Hematopoietic multipotent progenitor cell treated with erythropoietin and hydrocortisone succinate and interleukin-3 and kit ligand, for 15 days (in vitro differentiated cells): ENCODE measurements at regions not wholly inside any gene's neighbourhood (a gene's known extent, or its start where the extent isn't known, plus 50 kb on each side); places are given as distances from the start of the nearest gene placed in this dataset.
"Not testable (repeated sequence)": the region's sequence is repeated elsewhere in the genome, so short reads cannot be mapped to it uniquely, and the experiment has no call there.

Source experiments
- DNase-seq: peaks from one replicate; pipeline ENCODE4 v3.0.0-alpha.2; 2015; ENCODE audit warnings: low spot score

DNA sequence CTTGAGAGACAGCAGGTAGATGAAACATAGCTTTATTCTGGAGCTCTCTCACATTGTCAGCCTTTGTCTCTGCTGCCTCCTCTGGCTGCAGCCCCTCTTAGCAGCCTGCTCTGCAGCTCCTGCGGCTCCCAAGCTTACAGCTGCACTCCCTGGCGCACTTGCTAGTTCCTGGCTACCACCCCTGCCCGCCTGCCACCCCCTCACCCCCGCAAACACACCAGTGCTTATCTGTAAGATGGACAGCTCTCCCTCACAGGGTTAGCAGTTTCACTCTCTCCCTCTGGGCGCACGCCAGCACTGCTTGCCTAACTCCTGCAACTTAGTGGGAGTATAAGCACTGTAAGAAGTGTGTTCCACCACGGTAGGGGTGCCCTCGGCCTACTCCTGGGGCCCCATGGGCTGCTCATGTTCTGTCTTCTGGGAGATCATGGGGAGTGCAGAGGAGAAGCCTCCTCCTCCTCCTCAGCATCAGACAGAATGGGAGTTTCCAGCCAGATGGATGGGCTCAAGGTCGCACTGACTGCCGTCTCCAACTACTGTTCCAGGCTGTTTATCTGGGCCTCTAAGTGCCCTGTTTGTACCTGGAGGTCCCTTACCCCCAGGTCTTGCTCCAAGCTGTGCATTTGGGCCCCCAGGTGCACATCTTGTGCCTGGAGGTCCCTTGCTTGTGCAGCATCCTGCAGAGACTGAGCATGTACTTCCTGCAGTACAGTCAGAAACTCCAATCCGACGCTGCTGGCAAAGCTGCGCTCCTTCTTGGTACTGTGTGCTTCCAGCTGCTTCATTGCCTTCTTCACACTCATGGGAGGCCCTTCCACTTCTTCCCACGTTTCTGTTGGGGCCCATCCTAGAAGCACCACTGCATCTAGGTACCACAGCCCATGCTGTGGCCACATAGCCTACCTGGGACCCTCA lies 1388.1 kb downstream of the AMY1C start:
- DNase-seq = no peak

DNA sequence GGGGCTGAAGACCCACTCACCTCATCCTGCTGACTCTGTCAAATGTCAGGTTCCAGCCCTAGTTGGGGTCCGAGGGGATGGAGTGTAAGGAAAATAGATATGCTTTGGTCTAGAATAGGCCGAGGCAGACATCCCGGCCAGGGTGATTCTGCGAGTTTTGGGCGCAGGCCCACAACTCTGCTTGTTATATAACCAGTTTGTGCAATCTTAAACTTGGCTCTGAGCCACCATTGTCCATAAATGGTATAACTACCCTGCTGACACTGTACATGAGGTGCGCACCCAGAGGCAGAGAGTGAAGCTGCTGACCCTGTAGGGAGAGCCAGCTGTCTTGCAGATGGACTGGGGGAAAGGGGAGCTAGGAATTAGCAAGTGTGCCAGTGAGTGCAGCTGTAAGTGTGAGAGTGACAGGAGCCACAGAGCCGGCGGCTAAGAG lies 1388.8 kb downstream of the AMY1C start:
- DNase-seq = no peak

DNA sequence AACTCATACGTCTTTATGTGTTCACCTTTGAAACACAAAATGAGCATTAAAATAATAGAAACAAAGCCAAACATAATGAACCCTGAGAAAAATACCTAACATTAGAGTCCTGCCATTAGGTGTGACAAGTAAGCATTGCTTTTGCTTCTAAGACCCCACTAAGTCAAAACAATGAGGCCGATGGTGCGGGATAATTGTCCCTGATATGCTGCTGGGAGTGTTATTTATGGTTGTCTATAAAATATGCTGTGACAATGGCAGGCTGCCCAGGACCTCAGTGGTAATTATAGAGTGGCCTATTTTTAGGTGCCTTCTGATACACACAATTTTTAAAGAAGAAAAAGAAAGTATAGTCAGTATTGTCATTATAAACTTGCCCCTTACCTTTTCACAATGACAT lies 1423.1 kb downstream of the AMY1C start:
- DNase-seq = no peak

- no peak for DNase-seq
These were observed 1431.1 kb downstream of the AMY1C start for GRCh38 chr1:105180789-105181188.

GRCh38 chr1:105204836-105205371 lies 1455.2 kb downstream of the AMY1C start:
- no peak for DNase-seq

- no peak for DNase-seq
These were observed 1458.9 kb downstream of the AMY1C start for GRCh38 chr1:105208581-105208980.

GRCh38 chr1:105210747-105211146 lies 1461.0 kb downstream of the AMY1C start:
- no peak for DNase-seq

- DNase-seq = no peak
These were observed 1481.7 kb downstream of the AMY1C start for GRCh38 chr1:105231378-105231777.

DNA sequence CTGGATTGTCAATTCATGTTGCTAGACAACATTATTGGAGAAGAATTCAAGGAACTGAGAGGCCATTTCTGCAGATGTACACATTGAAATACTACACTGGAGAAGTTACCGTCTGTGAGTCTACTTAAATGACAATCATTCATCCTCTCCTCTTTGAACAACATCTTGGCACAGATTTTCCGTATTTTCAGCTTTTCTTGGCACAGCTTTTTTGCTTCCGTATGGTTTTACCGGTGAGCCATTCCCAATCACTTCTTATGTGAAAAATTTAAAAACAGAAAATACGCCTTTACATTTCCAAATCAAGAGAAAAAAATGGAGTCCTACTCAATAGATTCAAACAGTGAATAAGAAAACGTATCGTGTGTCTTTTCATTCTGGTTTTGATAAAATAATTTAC lies 1493.7 kb downstream of the AMY1C start:
- no peak for DNase-seq

DNA sequence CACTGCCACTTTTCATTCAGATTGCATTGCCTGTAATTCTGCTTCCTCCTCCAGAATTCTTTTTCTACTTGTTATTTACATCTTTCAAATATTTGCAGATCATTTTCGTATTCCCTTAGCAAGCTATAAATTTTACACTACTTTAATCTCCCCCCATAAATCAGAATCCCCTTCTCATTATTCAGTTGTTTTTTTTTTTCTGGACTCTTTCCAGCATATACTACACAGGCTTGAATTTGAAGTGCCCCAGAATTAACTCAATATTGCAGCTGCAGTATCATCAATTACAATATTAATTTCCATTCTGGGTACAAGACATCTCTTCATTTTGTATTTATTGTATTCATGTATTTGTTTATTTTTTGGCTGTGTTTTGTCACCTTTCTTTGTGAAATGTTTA lies 1494.3 kb downstream of the AMY1C start:
- DNase-seq = no peak

GRCh38 chr1:105254906-105255305 lies 1505.2 kb downstream of the AMY1C start:
- DNase-seq = no peak

DNA sequence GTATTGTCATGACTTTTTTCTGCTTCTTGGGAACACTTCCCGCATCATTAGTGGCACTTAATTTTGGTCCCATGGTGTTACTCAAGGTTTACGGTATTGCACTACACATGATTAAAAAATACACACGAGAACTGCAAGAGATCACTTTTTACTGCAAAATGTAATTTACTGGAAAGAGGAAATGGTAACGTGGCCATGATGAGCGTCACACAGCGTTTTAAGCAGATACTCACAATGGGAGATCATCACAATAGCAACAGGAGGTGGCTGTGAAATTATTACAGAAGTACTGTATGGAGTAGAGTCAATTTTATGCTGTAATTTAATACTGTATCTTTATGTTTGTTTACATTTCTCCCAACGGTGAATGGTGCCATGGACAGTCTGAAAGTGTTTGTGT lies 1510.3 kb downstream of the AMY1C start:
- DNase-seq = no peak

- no peak for DNase-seq
These were observed 1521.3 kb downstream of the AMY1C start for GRCh38 chr1:105270966-105271365.

- not testable (repeated sequence) for DNase-seq
These were observed 1522.7 kb downstream of the AMY1C start for GRCh38 chr1:105272376-105272775.

DNA sequence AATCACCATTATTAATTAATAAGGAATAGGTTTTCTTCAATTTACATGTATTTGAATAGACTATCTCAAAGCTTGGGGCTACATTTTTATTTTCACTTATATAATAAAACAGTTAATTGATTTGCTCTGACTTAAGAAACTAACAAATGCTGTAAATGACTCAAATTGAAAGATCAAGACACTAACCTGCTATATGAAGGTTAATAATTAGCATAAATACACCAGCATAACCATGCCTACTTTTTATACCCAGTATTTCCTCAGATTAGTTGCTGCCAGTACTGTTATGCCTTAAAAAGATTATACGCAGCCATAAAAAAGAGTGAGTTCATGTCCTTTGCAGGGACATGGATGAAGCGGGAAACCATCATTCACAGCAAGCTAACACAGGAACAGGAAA lies 1545.1 kb downstream of the AMY1C start:
- no peak for DNase-seq

GRCh38 chr1:105310063-105310462 lies 1560.4 kb downstream of the AMY1C start:
- DNase-seq = no peak

GRCh38 chr1:105317976-105318375 lies 1568.3 kb downstream of the AMY1C start:
- DNase-seq = no peak

- no peak for DNase-seq
These were observed 1577.2 kb downstream of the AMY1C start for GRCh38 chr1:105326886-105327285.

DNA sequence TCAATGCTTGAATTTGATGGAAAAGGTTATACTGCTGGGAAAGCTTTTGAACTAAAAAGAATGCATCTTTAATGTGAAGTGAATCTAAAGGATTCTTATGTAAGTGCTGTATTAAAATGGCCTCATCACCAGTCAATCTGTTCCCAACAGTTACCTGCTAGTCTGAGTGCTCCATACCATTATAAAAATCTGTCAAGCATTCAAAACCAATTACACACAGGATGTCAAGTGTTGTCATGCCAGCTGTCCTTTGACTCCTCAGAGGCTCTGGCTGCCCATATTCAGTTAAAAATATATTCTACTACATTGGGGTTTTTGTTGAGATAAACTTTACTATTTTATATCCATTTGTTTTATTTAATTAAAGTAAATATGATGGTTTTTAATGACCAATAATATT lies 1587.7 kb downstream of the AMY1C start:
- DNase-seq = no peak

DNA sequence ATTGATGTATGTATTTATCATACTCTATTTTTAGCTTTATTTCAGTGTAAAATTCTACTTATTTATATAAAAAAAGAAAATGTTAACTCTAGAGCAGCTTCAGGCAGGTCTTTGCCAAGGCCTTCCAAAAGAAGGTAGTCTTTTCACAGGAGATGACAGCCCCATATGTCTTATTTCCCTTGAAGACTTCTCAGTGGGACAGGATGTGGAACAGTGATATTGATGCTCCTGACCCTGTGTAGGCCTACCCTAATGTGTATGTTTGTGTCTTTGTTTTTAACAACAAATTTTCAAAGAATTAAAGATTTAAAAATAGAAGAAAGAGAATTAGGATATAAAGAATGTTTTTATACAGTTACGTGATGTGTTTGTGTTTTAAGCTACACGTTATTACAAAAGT lies 1593.6 kb downstream of the AMY1C start:
- DNase-seq = no peak

- DNase-seq = no peak
These were observed 1609.8 kb downstream of the AMY1C start for GRCh38 chr1:105359457-105359856.

GRCh38 chr1:105362438-105362837 lies 1612.7 kb downstream of the AMY1C start:
- DNase-seq = no peak

GRCh38 chr1:105368446-105368845 lies 1618.7 kb downstream of the AMY1C start:
- DNase-seq = no peak

GRCh38 chr1:105373681-105374080 lies 1624.0 kb downstream of the AMY1C start:
- DNase-seq = no peak
